ENCODE measurements at regions not wholly inside any gene's neighbourhood (a gene's known extent, or its start where the extent isn't known, plus 50 kb on each side); places are given as distances from the start of the nearest gene placed in this dataset.

- POLR2A ChIA-PET: no interaction called here
- Mint-ChIP-seq H3K4me3 (no peak overlapping the region), H3K27ac (no peak overlapping the region), H3K4me1 (no peaks in the 10 kb centered on the region), H3K9me3 (peaks cover 1% of the 10 kb centered on the region), H3K27me3 (no peaks in the 10 kb centered on the region), H3K36me3 (no peaks in the 10 kb centered on the region)
- no peak for DNase-seq
- ATAC-seq (ENCODE audit: low read depth): no peak
These were observed 506.7 kb upstream of the PCDH9 start for GRCh38 chr13:67736646-67737420.

GRCh38 chr13:67735651-67736050, 505.5 kb upstream of the PCDH9 start:
- Mint-ChIP-seq H3K9me3 (peaks cover 1% of the 10 kb centered on the region), H3K27ac (no peak overlapping the region), H3K4me1 (no peaks in the 10 kb centered on the region), H3K27me3 (no peaks in the 10 kb centered on the region), H3K36me3 (no peaks in the 10 kb centered on the region), H3K4me3 (no peak overlapping the region)
- POLR2A ChIA-PET: no interaction called here
- no peak for ATAC-seq (ENCODE audit: low read depth)
- no peak for DNase-seq

GRCh38 chr13:67726979-67727378, 496.8 kb upstream of the PCDH9 start:
- Mint-ChIP-seq H3K27me3 (no peaks in the 10 kb centered on the region), H3K9me3 (peaks cover 14% of the 10 kb centered on the region), H3K36me3 (no peaks in the 10 kb centered on the region), H3K27ac (no peak overlapping the region), H3K4me1 (no peaks in the 10 kb centered on the region), H3K4me3 (no peak overlapping the region)
- POLR2A ChIA-PET: no interaction called here
- DNase-seq (no peak), ATAC-seq (ENCODE audit: low read depth) (no peak)

GRCh38 chr13:67725999-67726398, 495.9 kb upstream of the PCDH9 start:
- H3K27me3 Mint-ChIP-seq: no peaks in the 10 kb centered on the region
- no peak overlapping the region for H3K4me3 Mint-ChIP-seq
- no peak overlapping the region for H3K27ac Mint-ChIP-seq
- H3K4me1 Mint-ChIP-seq: no peaks in the 10 kb centered on the region
- peaks cover 14% of the 10 kb centered on the region for H3K9me3 Mint-ChIP-seq
- H3K36me3 Mint-ChIP-seq: no peaks in the 10 kb centered on the region
- ATAC-seq (ENCODE audit: low read depth) (no peak), DNase-seq (no peak)
- POLR2A ChIA-PET: no interaction called here

- Mint-ChIP-seq H3K27ac (no peak overlapping the region), H3K4me1 (no peaks in the 10 kb centered on the region), H3K36me3 (no peaks in the 10 kb centered on the region), H3K9me3 (peaks cover 8% of the 10 kb centered on the region), H3K27me3 (no peaks in the 10 kb centered on the region), H3K4me3 (no peak overlapping the region)
- DNase-seq: no peak
- no peak for ATAC-seq (ENCODE audit: low read depth)
- POLR2A ChIA-PET: no interaction called here
These were observed 483.4 kb upstream of the PCDH9 start for GRCh38 chr13:67713571-67713970.

GRCh38 chr13:67696775-67697174, 466.6 kb upstream of the PCDH9 start:
- Mint-ChIP-seq H3K4me1 (no peaks in the 10 kb centered on the region), H3K27ac (no peak overlapping the region), H3K27me3 (no peaks in the 10 kb centered on the region), H3K9me3 (peaks cover 8% of the 10 kb centered on the region), H3K4me3 (no peak overlapping the region), H3K36me3 (no peaks in the 10 kb centered on the region)
- ATAC-seq (ENCODE audit: low read depth) (no peak), DNase-seq (no peak)
- POLR2A ChIA-PET: no interaction called here

- POLR2A ChIA-PET: no interaction called here
- Mint-ChIP-seq H3K36me3 (no peaks in the 10 kb centered on the region), H3K4me3 (no peak overlapping the region), H3K27ac (no peak overlapping the region), H3K9me3 (no peaks in the 10 kb centered on the region), H3K4me1 (no peaks in the 10 kb centered on the region), H3K27me3 (no peaks in the 10 kb centered on the region)
- DNase-seq: no peak
- no peak for ATAC-seq (ENCODE audit: low read depth)
These were observed 434.4 kb upstream of the PCDH9 start for GRCh38 chr13:67664502-67664901.

- Mint-ChIP-seq H3K4me3 (no peak overlapping the region), H3K4me1 (no peaks in the 10 kb centered on the region), H3K9me3 (no peaks in the 10 kb centered on the region), H3K36me3 (no peaks in the 10 kb centered on the region), H3K27me3 (no peaks in the 10 kb centered on the region), H3K27ac (no peak overlapping the region)
- no peak for DNase-seq
- ATAC-seq (ENCODE audit: low read depth): no peak
- POLR2A ChIA-PET: no interaction called here
These were observed 432.9 kb upstream of the PCDH9 start for GRCh38 chr13:67662997-67663396.

- Mint-ChIP-seq H3K36me3 (no peaks in the 10 kb centered on the region), H3K27ac (no peak overlapping the region), H3K4me3 (no peak overlapping the region), H3K4me1 (no peaks in the 10 kb centered on the region), H3K9me3 (peaks cover 1% of the 10 kb centered on the region), H3K27me3 (no peaks in the 10 kb centered on the region)
- POLR2A ChIA-PET: no interaction called here
- DNase-seq (no peak), ATAC-seq (ENCODE audit: low read depth) (no peak)
These were observed 422.8 kb upstream of the PCDH9 start for GRCh38 chr13:67652887-67653286.

- ATAC-seq (ENCODE audit: low read depth): no peak
- H3K4me3 Mint-ChIP-seq: no peak overlapping the region
- no peak overlapping the region for H3K27ac Mint-ChIP-seq
- POLR2A ChIA-PET: no interaction called here
- no peaks in the 10 kb centered on the region for H3K27me3 Mint-ChIP-seq
- peaks cover 1% of the 10 kb centered on the region for H3K9me3 Mint-ChIP-seq
- H3K4me1 Mint-ChIP-seq: no peaks in the 10 kb centered on the region
- no peaks in the 10 kb centered on the region for H3K36me3 Mint-ChIP-seq
- no peak for DNase-seq
These were observed 421.9 kb upstream of the PCDH9 start for GRCh38 chr13:67651908-67652465.

GRCh38 chr13:67650471-67650870, 420.3 kb upstream of the PCDH9 start:
- no peak for DNase-seq
- H3K9me3 Mint-ChIP-seq: peaks cover 4% of the 10 kb centered on the region
- H3K36me3 Mint-ChIP-seq: no peaks in the 10 kb centered on the region
- no peaks in the 10 kb centered on the region for H3K4me1 Mint-ChIP-seq
- H3K27me3 Mint-ChIP-seq: no peaks in the 10 kb centered on the region
- H3K27ac Mint-ChIP-seq: no peak overlapping the region
- no peak overlapping the region for H3K4me3 Mint-ChIP-seq
- ATAC-seq (ENCODE audit: low read depth): no peak
- POLR2A ChIA-PET: no interaction called here

- DNase-seq (no peak), ATAC-seq (ENCODE audit: low read depth) (no peak)
- Mint-ChIP-seq H3K4me1 (no peaks in the 10 kb centered on the region), H3K4me3 (no peak overlapping the region), H3K36me3 (no peaks in the 10 kb centered on the region), H3K9me3 (peaks cover 6% of the 10 kb centered on the region), H3K27ac (no peak overlapping the region), H3K27me3 (no peaks in the 10 kb centered on the region)
- POLR2A ChIA-PET: no interaction called here
These were observed 415.8 kb upstream of the PCDH9 start for GRCh38 chr13:67645874-67646467.

- Mint-ChIP-seq H3K27me3 (no peaks in the 10 kb centered on the region), H3K27ac (no peak overlapping the region), H3K4me1 (no peaks in the 10 kb centered on the region), H3K36me3 (no peaks in the 10 kb centered on the region), H3K4me3 (no peak overlapping the region), H3K9me3 (peaks cover 6% of the 10 kb centered on the region)
- no peak for ATAC-seq (ENCODE audit: low read depth)
- DNase-seq: no peak
- POLR2A ChIA-PET: no interaction called here
These were observed 413.4 kb upstream of the PCDH9 start for GRCh38 chr13:67643516-67644055.

GRCh38 chr13:67642657-67643056, 412.5 kb upstream of the PCDH9 start:
- no peaks in the 10 kb centered on the region for H3K27me3 Mint-ChIP-seq
- ATAC-seq (ENCODE audit: low read depth): no peak

More at GRCh38 chr13:67642657-67643056, 412.5 kb upstream of the PCDH9 start:
- Mint-ChIP-seq H3K4me1 (no peaks in the 10 kb centered on the region), H3K9me3 (peaks cover 6% of the 10 kb centered on the region), H3K27ac (no peak overlapping the region), H3K36me3 (no peaks in the 10 kb centered on the region), H3K4me3 (no peak overlapping the region)
- no peak for DNase-seq
- POLR2A ChIA-PET: no interaction called here
